ENCODE measurements at regions not wholly inside any gene's neighbourhood (a gene's known extent, or its start where the extent isn't known, plus 50 kb on each side); places are given as distances from the start of the nearest gene placed in this dataset.

DNA sequence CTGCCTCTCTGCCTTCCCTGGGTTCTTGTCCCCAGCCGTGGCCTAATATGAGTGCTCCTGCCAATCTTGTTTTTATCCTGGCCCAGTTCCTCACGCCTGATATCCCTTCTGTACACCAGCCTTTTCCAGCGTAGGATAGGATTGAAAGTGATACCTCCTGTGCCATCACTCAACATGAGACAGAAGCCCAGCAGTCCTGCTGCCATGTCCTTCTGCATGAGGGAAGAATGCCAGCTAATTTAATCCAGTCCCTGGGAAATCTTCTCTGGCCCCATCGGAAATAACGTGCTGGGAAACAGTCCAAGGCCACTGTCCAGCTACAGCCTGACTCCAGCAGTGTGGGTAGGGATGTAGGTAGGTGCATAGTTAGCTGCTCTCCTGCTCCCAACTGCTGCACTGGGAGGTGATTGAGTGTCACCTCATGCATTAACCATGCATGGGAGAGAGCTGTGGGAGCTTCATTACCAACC is 92.0 kb upstream of the TPM1 start:
- H3K27me3 ChIP-seq (ENCODE audit: insufficient read depth, low read length) = no peaks in the 10 kb centered on the region

GRCh38 chr15:62951481-62951880 is 91.1 kb upstream of the TPM1 start:
- H3K36me3 ChIP-seq (ENCODE audit: insufficient read depth, low read length) = no peaks in the 10 kb centered on the region
- peaks cover 2% of the 10 kb centered on the region for H3K4me1 ChIP-seq (ENCODE audit: control insufficient read depth, insufficient read depth, low read length, unreplicated experiment)
- H3K27me3 ChIP-seq (ENCODE audit: insufficient read depth, low read length) = no peaks in the 10 kb centered on the region
- no peak overlapping the region for H3K27ac ChIP-seq (ENCODE audit: low read depth, low read length)
- no peaks in the 10 kb centered on the region for H3K79me2 ChIP-seq (ENCODE audit: control insufficient read depth, insufficient read depth, low read length, unreplicated experiment)
- H2AFZ ChIP-seq (ENCODE audit: low read length, unreplicated experiment) = no peak overlapping the region
- no peak overlapping the region for H3K4me3 ChIP-seq (ENCODE audit: low read depth, low read length)

More for the DNA sequence above, 92.0 kb upstream of the TPM1 start:
- no peaks in the 10 kb centered on the region for H3K36me3 ChIP-seq (ENCODE audit: insufficient read depth, low read length)
- no peak overlapping the region for H3K27ac ChIP-seq (ENCODE audit: low read depth, low read length)
- H3K4me1 ChIP-seq (ENCODE audit: control insufficient read depth, insufficient read depth, low read length, unreplicated experiment) = no peaks in the 10 kb centered on the region
- H3K79me2 ChIP-seq (ENCODE audit: control insufficient read depth, insufficient read depth, low read length, unreplicated experiment) = no peaks in the 10 kb centered on the region
- H2AFZ ChIP-seq (ENCODE audit: low read length, unreplicated experiment) = no peak overlapping the region
- H3K4me3 ChIP-seq (ENCODE audit: low read depth, low read length) = no peak overlapping the region

DNA sequence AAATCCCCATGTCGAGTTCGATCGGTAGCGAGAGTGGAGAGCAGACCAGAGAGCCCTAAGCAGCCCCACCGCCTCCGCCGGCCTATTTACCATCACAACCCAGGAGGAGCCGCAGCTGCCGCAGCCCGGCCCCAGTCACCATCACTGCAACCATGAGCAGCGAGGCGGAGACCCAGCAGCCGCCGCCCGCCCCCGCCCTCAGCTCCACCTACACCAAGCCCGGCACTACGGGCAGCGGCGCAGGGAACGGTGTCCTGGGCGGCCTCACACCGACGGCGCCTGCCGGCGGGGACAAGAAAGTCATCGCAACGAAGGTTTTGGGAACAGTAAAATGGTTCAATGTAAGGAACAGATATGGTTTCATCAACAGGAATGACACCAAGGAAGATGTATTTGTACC is 89.5 kb upstream of the TPM1 start:
- peaks cover 14% of the 10 kb centered on the region for H3K4me1 ChIP-seq (ENCODE audit: control insufficient read depth, insufficient read depth, low read length, unreplicated experiment)
- no peaks in the 10 kb centered on the region for H3K36me3 ChIP-seq (ENCODE audit: insufficient read depth, low read length)
- H3K27ac ChIP-seq (ENCODE audit: low read depth, low read length) = no peak overlapping the region
- no peaks in the 10 kb centered on the region for H3K27me3 ChIP-seq (ENCODE audit: insufficient read depth, low read length)
- H3K4me3 ChIP-seq (ENCODE audit: low read depth, low read length) = no peak overlapping the region
- no peaks in the 10 kb centered on the region for H3K79me2 ChIP-seq (ENCODE audit: control insufficient read depth, insufficient read depth, low read length, unreplicated experiment)
- H2AFZ ChIP-seq (ENCODE audit: low read length, unreplicated experiment) = no peak overlapping the region

DNA sequence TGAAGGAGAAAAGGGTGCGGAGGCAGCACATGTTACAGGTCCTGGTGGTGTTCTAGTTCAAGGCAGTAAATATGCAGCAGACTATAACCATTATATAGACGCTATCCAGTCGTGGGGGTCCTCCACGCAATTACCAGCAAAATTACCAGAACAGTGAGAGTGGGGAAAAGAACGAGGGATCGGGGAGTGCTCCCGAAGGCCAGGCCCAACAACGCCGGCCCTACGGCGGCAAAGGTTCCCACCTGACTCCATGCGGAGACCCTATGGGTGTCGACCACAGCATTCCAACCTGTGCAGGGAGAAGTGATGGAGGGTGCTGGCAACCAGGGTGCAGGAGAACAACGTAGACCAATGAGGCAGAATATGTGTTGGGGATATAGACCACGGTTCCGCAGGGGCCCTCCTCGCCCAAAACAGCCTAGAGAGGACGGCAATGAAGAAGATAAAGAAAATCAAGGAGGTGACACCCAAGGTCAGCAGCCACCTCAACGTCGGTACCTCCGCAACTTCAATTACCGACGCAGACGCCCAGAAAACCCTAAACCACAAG is 89.0 kb upstream of the TPM1 start:
- H3K27me3 ChIP-seq (ENCODE audit: insufficient read depth, low read length) = no peaks in the 10 kb centered on the region
- no peaks in the 10 kb centered on the region for H3K36me3 ChIP-seq (ENCODE audit: insufficient read depth, low read length)
- H3K79me2 ChIP-seq (ENCODE audit: control insufficient read depth, insufficient read depth, low read length, unreplicated experiment) = no peaks in the 10 kb centered on the region
- H3K4me1 ChIP-seq (ENCODE audit: control insufficient read depth, insufficient read depth, low read length, unreplicated experiment) = peaks cover 14% of the 10 kb centered on the region
- no peak overlapping the region for H3K4me3 ChIP-seq (ENCODE audit: low read depth, low read length)
- no peak overlapping the region for H2AFZ ChIP-seq (ENCODE audit: low read length, unreplicated experiment)
- no peak overlapping the region for H3K27ac ChIP-seq (ENCODE audit: low read depth, low read length)

DNA sequence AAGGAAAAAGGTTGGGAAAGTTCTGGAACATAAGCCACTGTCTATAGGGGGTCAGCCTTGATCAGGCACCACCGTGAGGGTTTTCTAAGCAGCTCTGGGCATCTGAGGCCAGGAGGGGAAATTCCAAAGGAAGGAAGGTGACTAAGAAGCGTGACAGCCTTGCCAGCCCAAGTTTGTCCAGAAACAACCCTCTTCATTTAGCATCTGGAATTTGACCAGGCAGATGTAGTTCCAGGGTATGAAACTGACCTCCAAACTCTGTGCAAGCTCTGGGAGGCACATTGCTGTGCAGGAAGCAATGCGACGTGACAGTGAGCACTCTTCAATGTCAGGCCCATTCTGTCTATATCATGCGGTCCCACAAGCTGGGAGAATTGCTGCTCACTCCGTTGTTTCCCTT is 85.4 kb upstream of the TPM1 start:
- H3K79me2 ChIP-seq (ENCODE audit: control insufficient read depth, insufficient read depth, low read length, unreplicated experiment) = no peaks in the 10 kb centered on the region
- H3K27me3 ChIP-seq (ENCODE audit: insufficient read depth, low read length) = no peaks in the 10 kb centered on the region
- peak overlapping the region; percentile 16; the same call in 1 of the 2 replicates for H3K27ac ChIP-seq (ENCODE audit: low read depth, low read length)
- peaks cover 14% of the 10 kb centered on the region for H3K4me1 ChIP-seq (ENCODE audit: control insufficient read depth, insufficient read depth, low read length, unreplicated experiment)
- no peak overlapping the region for H3K4me3 ChIP-seq (ENCODE audit: low read depth, low read length)
- H3K36me3 ChIP-seq (ENCODE audit: insufficient read depth, low read length) = no peaks in the 10 kb centered on the region
- H2AFZ ChIP-seq (ENCODE audit: low read length, unreplicated experiment) = no peak overlapping the region

DNA sequence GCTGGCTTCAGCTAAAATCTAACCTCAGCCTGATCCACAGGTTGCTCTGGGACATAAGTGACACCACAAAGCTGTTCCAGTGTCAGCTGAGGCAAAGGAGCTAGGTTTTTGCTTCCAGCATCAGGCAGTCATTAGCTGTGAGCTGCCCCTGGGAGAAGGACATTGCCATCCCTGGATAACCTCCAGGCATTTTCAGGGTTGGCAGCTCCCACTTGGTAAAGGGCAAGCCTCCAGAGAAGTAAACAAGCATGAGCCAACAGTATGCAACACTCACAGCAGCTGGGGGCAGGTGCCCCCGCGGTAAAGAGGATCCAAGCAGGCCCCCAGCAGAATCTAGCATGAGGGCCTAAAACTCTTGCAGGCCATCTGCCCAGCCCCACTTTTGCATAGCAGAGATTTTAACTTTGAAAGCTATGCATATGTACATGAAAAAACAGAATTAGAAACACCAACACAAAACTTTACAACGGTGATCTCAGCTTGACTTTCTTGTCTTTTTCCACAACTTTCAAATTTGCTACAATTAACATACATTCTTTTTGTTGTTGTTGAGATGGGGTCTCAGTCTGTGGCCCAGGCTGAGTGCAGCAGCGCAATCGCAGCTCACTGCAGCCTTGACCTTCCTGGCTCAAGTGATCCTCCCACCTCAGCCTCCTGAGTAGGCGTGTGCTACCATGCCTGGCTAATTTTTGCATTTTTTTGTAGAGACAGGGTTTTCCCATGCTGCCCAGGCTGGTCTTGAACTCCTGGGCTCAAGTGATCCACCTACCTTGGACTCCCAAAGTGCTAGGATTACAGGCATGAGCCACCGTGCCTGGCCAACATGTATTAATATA is 83.8 kb upstream of the TPM1 start:
- H3K36me3 ChIP-seq (ENCODE audit: insufficient read depth, low read length) = no peaks in the 10 kb centered on the region
- H3K27me3 ChIP-seq (ENCODE audit: insufficient read depth, low read length) = no peaks in the 10 kb centered on the region
- H3K27ac ChIP-seq (ENCODE audit: low read depth, low read length) = no peak overlapping the region
- no peak overlapping the region for H3K4me3 ChIP-seq (ENCODE audit: low read depth, low read length)
- no peaks in the 10 kb centered on the region for H3K79me2 ChIP-seq (ENCODE audit: control insufficient read depth, insufficient read depth, low read length, unreplicated experiment)
- H3K4me1 ChIP-seq (ENCODE audit: control insufficient read depth, insufficient read depth, low read length, unreplicated experiment) = peaks cover 14% of the 10 kb centered on the region
- H2AFZ ChIP-seq (ENCODE audit: low read length, unreplicated experiment) = no peak overlapping the region

- no peak overlapping the region for H3K27ac ChIP-seq (ENCODE audit: low read depth, low read length)
- no peak overlapping the region for H2AFZ ChIP-seq (ENCODE audit: low read length, unreplicated experiment)
- no peak overlapping the region for H3K4me3 ChIP-seq (ENCODE audit: low read depth, low read length)
- peaks cover 14% of the 10 kb centered on the region for H3K4me1 ChIP-seq (ENCODE audit: control insufficient read depth, insufficient read depth, low read length, unreplicated experiment)
- H3K36me3 ChIP-seq (ENCODE audit: insufficient read depth, low read length) = no peaks in the 10 kb centered on the region
- no peaks in the 10 kb centered on the region for H3K27me3 ChIP-seq (ENCODE audit: insufficient read depth, low read length)
- no peaks in the 10 kb centered on the region for H3K79me2 ChIP-seq (ENCODE audit: control insufficient read depth, insufficient read depth, low read length, unreplicated experiment)
Observed at GRCh38 chr15:62961134-62961533, 81.4 kb upstream of the TPM1 start.

- H3K36me3 ChIP-seq (ENCODE audit: insufficient read depth, low read length) = no peaks in the 10 kb centered on the region
- no peaks in the 10 kb centered on the region for H3K27me3 ChIP-seq (ENCODE audit: insufficient read depth, low read length)
- no peak overlapping the region for H2AFZ ChIP-seq (ENCODE audit: low read length, unreplicated experiment)
- peaks cover 4% of the 10 kb centered on the region for H3K4me1 ChIP-seq (ENCODE audit: control insufficient read depth, insufficient read depth, low read length, unreplicated experiment)
- no peak overlapping the region for H3K4me3 ChIP-seq (ENCODE audit: low read depth, low read length)
- no peaks in the 10 kb centered on the region for H3K79me2 ChIP-seq (ENCODE audit: control insufficient read depth, insufficient read depth, low read length, unreplicated experiment)
- no peak overlapping the region for H3K27ac ChIP-seq (ENCODE audit: low read depth, low read length)
Observed at GRCh38 chr15:62962101-62962995, 80.2 kb upstream of the TPM1 start.

GRCh38 chr15:62964251-62964650 is 78.3 kb upstream of the TPM1 start:
- H3K79me2 ChIP-seq (ENCODE audit: control insufficient read depth, insufficient read depth, low read length, unreplicated experiment) = no peaks in the 10 kb centered on the region
- no peaks in the 10 kb centered on the region for H3K4me1 ChIP-seq (ENCODE audit: control insufficient read depth, insufficient read depth, low read length, unreplicated experiment)
- H3K27ac ChIP-seq (ENCODE audit: low read depth, low read length) = no peak overlapping the region
- no peaks in the 10 kb centered on the region for H3K27me3 ChIP-seq (ENCODE audit: insufficient read depth, low read length)
- no peak overlapping the region for H2AFZ ChIP-seq (ENCODE audit: low read length, unreplicated experiment)
- no peaks in the 10 kb centered on the region for H3K36me3 ChIP-seq (ENCODE audit: insufficient read depth, low read length)
- H3K4me3 ChIP-seq (ENCODE audit: low read depth, low read length) = no peak overlapping the region

DNA sequence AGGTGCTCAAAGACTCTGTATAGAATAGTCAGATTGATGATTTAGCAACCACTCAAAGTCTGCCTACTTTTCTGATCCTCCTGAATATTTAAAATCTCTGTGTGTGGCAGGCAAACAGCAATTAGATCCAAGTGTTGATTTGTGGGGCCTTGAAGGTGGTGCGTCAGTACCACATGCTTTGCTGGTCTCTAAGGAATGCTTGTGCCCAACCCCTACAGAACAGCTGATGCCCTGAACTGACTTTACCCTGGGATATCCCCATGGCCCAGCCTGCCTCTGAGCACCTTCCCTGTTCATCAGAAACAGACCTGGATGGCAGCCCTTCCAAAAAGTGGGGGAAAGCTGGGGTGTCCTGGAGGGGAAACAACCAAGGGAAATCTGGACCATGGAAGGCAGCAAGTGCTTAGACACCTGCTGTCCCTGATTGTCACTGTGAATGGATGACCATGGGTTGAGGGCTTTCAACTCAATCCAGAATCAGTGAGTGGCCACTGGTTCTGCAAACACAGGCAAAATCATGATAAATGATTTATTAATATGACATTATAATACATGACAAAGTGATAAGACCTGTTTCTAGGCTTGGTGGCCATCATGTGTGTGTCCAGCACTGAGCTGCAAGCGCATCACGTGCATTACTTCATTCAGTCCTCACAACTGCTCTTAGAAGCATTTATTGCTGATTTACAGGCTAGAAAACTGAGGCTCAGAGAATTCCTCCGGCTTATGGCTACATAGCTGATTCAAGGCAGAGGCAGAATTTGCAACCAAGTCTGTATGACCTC is 76.1 kb upstream of the TPM1 start:
- H3K4me3 ChIP-seq (ENCODE audit: low read depth, low read length) = no peak overlapping the region
- no peaks in the 10 kb centered on the region for H3K27me3 ChIP-seq (ENCODE audit: insufficient read depth, low read length)
- no peaks in the 10 kb centered on the region for H3K36me3 ChIP-seq (ENCODE audit: insufficient read depth, low read length)
- no peak overlapping the region for H3K27ac ChIP-seq (ENCODE audit: low read depth, low read length)
- no peak overlapping the region for H2AFZ ChIP-seq (ENCODE audit: low read length, unreplicated experiment)
- H3K4me1 ChIP-seq (ENCODE audit: control insufficient read depth, insufficient read depth, low read length, unreplicated experiment) = no peaks in the 10 kb centered on the region
- H3K79me2 ChIP-seq (ENCODE audit: control insufficient read depth, insufficient read depth, low read length, unreplicated experiment) = no peaks in the 10 kb centered on the region
